ENCODE measurements at regions not wholly inside any gene's neighbourhood (a gene's known extent, or its start where the extent isn't known, plus 50 kb on each side); places are given as distances from the start of the nearest gene placed in this dataset.
"Not testable (repeated sequence)": the region's sequence is repeated elsewhere in the genome, so short reads cannot be mapped to it uniquely, and the experiment has no call there.

DNA sequence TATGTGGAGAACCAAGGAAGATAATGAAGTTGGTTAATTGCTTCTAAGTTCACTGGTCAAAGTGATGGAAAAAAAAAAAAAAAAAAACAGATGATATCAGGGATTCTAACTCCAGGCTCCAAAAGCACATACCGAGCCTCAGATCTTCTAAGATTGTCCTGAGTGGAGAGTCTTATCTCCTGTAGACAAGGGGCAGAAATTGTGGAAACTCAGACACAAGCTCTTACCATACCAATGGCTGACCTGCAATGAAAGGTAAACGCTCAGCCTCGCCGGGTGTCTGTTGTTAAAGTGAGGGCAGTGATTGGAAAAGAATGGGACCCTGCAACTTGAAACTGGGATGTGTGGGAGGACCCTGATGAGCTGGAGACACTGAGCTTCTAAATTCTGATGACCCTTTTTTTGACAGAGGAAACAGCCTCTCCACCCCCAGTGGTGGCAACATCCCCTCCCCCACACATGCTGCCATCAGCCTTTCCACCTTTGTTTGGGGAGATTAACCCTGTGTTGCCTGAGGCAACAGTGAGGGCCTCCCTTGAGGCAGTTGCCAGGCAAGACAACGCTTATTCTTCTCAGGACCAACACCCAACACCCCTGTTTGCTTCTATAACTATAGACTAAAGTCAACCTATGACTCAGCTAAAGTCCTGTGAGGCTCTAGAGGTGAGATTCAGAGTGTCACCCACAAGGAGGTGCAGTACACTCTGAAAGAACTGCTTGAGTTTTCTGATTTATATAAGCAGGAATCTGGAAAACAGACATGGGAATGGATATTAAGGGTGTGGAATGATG is 154.0 kb downstream of the THBS2 start:
- no peak for DNase-seq

DNA sequence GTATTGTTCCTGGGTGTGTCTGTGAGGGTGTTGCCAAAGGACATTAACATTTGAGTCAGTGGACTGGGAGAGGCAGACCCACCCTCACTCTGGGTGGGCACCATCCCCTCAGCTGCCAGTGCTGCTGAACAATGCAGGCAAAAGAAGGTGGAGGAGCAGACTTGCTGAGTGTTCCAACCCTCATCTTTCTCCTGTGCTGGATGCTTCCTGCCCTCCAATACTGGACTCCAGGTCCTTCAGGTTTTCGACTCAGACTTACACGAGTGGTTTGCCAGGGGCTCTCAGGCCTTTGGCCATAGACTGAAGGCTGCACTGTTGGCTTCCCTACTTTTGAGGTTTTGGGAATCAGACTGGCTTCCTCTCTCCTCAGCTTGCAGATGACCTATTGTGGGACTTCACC is 155.0 kb downstream of the THBS2 start:
- DNase-seq, result not testable (repeated sequence)

- no peak for DNase-seq
These were observed 155.5 kb downstream of the THBS2 start for GRCh38 chr6:169098116-169098515.

DNA sequence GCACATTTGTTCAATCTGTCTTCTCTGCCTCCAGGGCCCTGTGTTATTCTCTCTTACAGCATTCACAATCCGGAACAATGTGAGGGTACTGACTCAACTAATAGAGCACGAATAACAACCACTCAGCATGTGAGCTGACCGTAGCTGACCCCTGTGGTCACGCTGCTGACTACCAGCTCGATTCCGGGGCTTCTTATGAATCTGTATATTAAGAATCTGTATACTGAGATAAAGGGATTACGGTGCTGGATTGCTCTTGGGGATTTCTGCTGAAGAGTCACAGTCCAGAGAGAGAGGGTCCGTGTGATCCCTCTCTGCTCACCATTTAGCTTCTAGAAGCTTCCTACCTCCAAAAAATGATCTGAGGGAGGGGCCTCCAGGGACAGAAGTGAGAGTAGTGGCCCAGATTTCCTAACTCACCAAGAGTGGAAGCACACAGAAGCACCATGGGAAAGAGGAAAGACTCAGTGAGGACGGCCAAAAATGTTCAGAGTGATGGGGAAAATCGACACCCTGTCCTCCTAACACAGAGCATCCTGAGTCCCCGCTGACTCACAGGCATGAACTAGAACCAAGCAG is 156.2 kb downstream of the THBS2 start:
- no peak for DNase-seq

- no peak for DNase-seq
These were observed 157.3 kb downstream of the THBS2 start for GRCh38 chr6:169096388-169096787.

- no peak for DNase-seq
These were observed 158.5 kb downstream of the THBS2 start for GRCh38 chr6:169095153-169095552.

- DNase-seq, result no peak
These were observed 159.1 kb downstream of the THBS2 start for GRCh38 chr6:169094552-169094950.

DNA sequence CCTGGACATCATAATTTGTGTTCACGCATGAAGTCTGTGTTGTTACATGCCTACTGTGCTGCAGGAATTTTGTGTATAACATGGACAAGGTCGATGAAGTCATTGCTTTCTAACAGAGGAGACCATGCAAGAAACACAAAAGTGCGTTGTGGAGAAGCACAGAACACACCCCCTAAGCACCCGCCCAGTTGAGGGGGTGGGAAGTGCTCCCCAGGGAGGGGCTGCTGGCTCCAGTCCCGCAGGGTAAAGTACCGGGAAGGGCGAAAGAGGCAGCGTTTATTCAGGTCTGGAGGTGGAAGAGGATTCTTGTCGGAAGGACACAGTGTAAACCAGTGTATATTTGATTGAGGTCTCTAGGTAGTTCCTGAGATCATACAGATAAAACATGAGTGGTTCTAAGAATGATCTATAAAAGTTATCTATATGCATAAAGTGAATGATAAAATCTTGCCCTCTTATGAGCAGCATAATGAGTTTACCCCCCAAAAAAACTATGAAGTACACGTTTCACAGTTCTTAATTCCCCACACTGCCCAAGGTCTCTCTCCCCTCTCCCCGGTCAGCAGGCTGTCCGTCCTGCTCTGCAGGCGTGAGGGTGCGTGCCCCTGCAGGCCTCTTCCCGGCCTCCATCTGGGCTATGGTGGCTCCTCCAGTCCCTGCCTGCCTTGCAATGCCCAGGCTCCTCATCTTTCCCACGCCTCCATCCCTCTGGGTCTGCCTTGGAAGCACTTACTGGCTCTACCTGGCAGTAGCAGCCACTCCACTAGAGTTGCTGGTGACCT is 159.7 kb downstream of the THBS2 start:
- DNase-seq, result no peak

DNA sequence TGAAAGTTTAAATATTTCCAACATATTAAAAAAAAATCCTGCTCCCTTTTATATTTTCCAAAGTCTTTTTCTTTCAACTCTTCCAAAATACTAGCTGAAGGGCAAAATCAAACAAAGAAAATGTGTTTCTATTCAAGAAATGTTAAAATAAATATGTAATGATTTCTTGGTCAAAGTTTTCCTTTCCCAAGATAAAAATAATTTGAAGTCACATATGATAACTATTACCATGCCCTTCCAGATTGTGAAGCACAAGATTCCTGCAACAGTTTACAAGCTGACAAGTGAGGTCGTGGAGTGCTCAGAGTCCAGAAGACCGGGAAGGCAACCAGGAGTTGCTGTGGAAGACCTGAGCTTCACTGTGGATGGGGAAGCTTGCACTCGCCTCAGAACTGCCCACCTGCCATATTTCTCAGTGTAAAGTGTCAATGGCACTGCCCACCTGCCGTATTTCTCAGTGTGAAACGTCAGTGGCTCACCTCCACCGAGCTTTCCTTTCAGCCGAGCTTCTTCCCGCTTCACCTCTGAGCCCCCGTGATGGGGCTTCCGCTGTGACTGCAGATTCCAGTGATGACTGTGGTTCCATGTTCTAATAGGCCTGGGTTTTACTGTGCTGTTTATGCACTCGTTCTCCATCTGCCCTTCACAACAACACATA is 160.5 kb downstream of the THBS2 start:
- DNase-seq, result no peak

GRCh38 chr6:169092375-169092774 is 161.3 kb downstream of the THBS2 start:
- no peak for DNase-seq

DNA sequence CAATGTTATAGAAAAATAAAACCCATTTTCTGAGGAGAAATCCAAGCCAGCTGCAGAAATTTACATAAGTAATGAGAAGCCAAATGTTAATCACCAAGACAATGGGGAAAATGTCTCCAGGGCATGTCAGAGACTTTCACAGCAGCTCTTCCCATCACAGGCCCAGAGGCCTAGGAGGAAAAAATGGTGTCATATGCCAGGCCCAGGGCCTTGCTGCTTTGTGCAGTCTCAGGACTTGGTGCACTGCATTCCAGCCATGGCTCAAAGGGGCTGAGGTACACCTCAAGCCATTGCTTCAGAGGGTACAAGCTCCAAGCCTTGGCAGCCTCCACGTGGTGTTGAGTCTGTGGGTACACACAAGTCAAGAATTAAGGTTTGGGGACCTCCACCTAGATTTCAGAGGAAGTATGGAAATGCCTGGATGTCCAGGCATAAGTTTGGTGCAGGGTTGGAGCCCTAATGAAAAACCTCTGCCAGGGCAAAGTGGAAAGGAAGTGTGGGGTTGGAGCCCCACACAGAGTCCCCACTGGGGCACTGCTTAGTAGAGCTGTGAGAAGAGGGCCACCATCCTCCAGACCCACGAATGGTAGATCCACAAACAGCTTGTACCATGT is 163.0 kb downstream of the THBS2 start:
- not testable (repeated sequence) for DNase-seq

DNA sequence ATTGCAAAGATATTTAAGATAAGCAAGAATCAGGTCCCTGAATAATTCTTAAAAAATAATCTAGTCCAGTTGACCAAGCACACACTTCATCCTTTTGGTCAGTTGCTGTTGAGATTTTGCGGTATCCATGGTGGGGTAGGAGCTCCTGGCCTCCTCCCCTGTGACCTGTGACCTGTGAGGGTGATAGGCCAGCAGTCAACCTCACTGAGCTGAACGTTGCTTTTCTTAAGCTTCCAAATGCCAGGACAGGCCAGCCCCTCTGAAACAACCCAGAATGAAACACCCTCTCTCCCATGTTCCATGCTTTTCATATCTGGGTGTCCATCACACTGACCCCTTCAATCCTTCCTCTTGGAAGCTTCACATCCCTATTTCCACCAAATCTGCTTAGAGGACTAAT is 164.9 kb downstream of the THBS2 start:
- no peak for DNase-seq

DNA sequence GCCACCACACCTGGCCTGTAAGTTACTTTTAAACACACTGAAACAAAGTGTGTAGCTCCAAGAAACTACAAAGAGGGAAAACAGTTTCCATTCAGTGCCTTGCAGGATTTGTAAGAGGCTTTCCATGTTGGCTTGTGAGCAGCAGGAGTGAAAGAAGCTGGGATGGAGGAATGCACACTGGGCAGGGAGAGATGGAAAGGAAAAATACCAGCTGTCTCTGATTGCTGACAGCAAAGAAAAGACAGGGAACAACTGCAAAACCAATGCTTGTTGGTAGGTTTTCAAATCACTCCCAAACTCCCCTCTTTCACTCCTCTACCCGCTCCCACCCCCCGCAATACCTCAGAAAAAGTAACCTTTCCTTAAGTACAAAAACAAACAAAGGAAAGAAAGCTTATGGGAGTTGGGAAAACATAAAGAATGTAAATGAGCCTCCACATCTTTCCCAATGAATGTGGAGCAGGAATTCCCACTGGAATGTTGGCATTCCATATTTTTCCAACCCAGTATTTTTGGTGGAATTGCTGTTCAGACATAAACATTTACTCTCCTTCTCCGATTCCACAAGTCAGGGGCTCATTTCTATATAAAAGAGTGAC is 166.1 kb downstream of the THBS2 start:
- no peak for DNase-seq

- DNase-seq, result not testable (repeated sequence)
These were observed 167.0 kb downstream of the THBS2 start for GRCh38 chr6:169086616-169087015.

DNA sequence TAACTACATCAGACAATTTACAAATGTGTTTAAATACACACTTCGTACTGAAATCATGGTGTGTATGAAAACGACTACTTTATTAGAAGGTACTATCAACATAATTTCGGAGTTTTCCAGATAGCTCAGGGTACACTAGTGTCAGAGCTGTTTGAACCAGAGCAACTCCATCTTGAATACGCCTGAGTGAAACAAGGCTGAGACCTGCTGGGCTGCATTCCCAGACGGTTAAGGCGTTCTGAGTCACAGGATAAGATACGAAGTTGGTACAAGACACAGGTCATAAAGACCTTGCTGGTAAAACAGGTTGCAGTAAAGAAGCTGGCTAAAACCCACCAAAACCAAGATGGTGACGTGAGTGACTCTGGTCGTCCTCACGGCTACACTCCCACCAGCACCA is 167.6 kb downstream of the THBS2 start:
- DNase-seq, result no peak

- no peak for DNase-seq
These were observed 168.2 kb downstream of the THBS2 start for GRCh38 chr6:169085466-169085865.

DNA sequence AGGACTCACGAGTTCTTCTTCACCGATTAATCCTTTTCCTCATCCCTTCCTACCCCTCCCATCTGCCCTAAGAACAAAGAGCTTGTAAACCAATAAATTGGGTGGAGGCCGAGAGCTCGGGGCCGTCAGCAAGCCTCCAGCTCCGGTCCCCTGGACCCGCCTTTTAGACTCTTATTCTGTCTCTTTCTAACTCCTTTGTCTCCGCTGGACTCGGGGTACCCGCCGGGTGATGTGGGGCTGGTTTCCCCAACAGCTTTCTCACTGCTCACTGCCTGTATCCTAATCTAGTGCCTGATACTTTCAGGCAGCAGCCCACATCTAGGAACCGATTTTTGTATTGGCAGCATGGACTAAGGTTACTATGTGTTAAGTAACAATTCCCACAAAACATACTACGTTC is 169.1 kb downstream of the THBS2 start:
- DNase-seq, result not testable (repeated sequence)

GRCh38 chr6:169084067-169084466 is 169.6 kb downstream of the THBS2 start:
- DNase-seq, result no peak

DNA sequence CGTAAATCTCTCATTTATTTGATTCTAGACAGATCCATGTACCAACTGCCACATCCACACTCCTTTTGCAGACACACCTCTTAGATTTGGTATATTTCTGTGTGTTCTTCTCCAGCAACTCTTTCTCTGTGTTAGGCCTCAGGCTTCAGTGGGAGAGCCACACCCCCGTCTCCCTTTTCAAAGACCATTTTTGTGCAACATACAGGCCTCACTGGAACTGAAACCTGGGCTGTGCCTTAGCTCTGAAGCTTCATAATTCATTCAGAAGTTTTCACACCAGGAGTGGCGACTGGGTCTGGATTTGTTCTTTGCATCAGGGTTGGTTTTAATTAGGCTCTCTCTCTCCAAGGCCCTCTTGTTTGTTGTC is 170.2 kb downstream of the THBS2 start:
- DNase-seq, result no peak

DNA sequence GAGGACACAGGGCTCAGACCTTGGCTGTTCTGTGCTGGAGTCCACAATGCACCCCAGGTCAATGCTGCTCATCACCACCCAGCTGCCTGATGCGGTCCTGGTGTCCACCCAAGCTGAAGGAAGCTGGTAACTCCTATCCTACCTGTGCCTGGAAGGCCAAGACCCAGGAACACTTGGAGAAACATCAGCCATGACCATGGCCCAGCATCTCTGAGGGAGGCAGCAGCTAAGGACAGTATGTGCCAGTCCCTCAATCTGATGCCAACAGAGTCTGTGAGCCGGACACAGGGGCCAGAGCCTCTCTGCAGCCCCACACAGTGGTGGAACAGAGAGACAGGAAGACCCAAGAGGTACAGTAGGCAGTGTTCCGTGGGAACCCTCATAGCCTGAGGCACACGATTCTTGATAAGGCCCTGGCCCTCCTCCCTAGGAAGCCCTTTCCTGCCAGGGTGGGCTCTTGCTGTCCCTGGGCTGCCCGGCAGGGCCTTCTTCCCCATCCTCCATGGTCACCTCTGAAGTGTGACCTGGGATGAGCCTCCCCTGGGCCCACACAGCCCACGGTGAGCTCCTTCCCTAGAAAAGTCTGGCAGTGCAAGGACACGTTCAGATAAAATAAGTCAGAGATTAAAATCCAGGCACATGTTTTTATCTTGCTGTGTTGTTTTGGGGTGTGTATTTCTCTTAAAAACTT is 170.7 kb downstream of the THBS2 start:
- no peak for DNase-seq

DNA sequence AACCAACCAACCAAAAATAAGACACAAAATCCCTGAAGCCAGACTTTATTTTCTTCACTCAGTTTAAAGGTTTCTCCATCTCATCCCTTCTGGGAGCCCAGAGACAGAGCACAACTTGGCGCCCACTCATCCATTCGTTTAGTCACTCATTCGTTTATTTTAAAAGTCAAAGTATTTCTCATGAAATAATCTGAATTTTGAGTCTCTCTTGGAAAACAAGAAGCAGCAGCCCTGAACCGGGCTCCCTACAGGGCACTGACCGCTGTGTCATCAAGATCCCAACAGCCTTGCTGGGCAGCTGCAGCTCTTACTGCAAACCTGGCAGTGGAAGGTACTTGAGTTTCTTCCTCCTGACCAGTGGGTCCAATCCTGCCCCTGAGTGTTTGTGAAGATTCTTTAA is 171.6 kb downstream of the THBS2 start:
- no peak for DNase-seq

GRCh38 chr6:169081248-169081647 is 172.4 kb downstream of the THBS2 start:
- no peak for DNase-seq
